SK-N-SH (cell line): ENCODE measurements at regions not wholly inside any gene's neighbourhood (a gene's known extent, or its start where the extent isn't known, plus 50 kb on each side); places are given as distances from the start of the nearest gene placed in this dataset.

Experiments
- CTCF ChIA-PET: fragments of 300-600, 350-600 bp; formaldehyde crosslinking; extraction: SDS; loops from one replicate; lab custom pipeline; 2021; lab: Yijun Ruan, JAX
- POLR2A ChIA-PET: fragments of 350-600 bp; sonication (Branson Sonifier 250); formaldehyde crosslinking; extraction: SDS; loops from one replicate; lab custom pipeline; 2020; ENCODE audit warnings: antibody characterized with exemption, inconsistent platforms; lab: Yijun Ruan, JAX
- DNase-seq: peaks from one replicate; pipeline ENCODE4 v3.0.0; 2012
- H2AFZ ChIP-seq: fragments of 200-600 bp; sonication (generic); 2 replicates; pipeline ENCODE4 v1.8.1; 2016; ENCODE audit warnings: antibody characterized with exemption, mild to moderate bottlenecking, low read depth
- H3F3A ChIP-seq: fragments of 200-600 bp; sonication (generic); replicated peaks from 2 replicates; pipeline ENCODE3; 2016; ENCODE audit warnings: antibody characterized with exemption, mild to moderate bottlenecking; ENCODE audit not compliant: insufficient read depth
- H3K27ac ChIP-seq, 2 experiments: fragments of 200-500 bp in 1 of 2; fragments of 200-600 bp in 1 of 2; sonication (Bioruptor generic) in 1 of 2; sonication (generic), shearing (Covaris generic) in 1 of 2; 2 replicates each; pipeline versions ENCODE4 v1.5.1 to v1.6.1; 2014 to 2016; ENCODE audit warnings: low read depth in 2 of 2, inconsistent platforms in 1 of 2, low read length in 1 of 2, mild to moderate bottlenecking in 1 of 2, mixed read lengths in 1 of 2
- H3K27me3 ChIP-seq: fragments of 200-600 bp; sonication (generic), shearing (Covaris generic); 2 replicates; pipeline ENCODE4 v1.6.1; 2016; ENCODE audit warnings: mixed run types; ENCODE audit not compliant: insufficient read depth
- H3K36me3 ChIP-seq, 2 experiments: fragments of 200-500 bp in 1 of 2; fragments of 200-600 bp in 1 of 2; sonication (Bioruptor generic) in 1 of 2; sonication (generic) in 1 of 2; replicated peaks in 1 of 2; 2 replicates each; pipeline versions ENCODE3 to v1.5.1; 2014 to 2016; ENCODE audit warnings: low read length in 1 of 2, mild to moderate bottlenecking in 1 of 2; ENCODE audit not compliant: insufficient read depth in 2 of 2, control insufficient read depth in 1 of 2
- H3K4me1 ChIP-seq, 2 experiments: fragments of 200-500 bp in 1 of 2; fragments of 200-600 bp in 1 of 2; sonication (Bioruptor generic) in 1 of 2; sonication (generic), shearing (Covaris generic) in 1 of 2; 2 replicates each; pipeline versions ENCODE4 v1.5.1 to v1.6.1; 2014 to 2016; ENCODE audit warnings: low read depth in 1 of 2, low read length in 1 of 2, mixed run types in 1 of 2; ENCODE audit not compliant: insufficient read depth in 2 of 2, control insufficient read depth in 1 of 2
- H3K4me2 ChIP-seq: fragments of 200-600 bp; sonication (generic), shearing (Covaris generic); 2 replicates; pipeline ENCODE4 v1.6.1; 2017; ENCODE audit warnings: mixed run types
- H3K4me3 ChIP-seq, 2 experiments: fragments of 200-500 bp in 1 of 2; fragments of 200-600 bp in 1 of 2; sonication (Bioruptor generic) in 1 of 2; sonication (generic), shearing (Covaris generic) in 1 of 2; 2 replicates each; pipeline versions ENCODE4 v1.5.1 to v1.8.1; 2014 to 2016; ENCODE audit warnings: low read depth in 2 of 2, inconsistent platforms in 1 of 2, low read length in 1 of 2, mild to moderate bottlenecking in 1 of 2, mixed read lengths in 1 of 2, moderate library complexity in 1 of 2
- H3K79me2 ChIP-seq: fragments of 200-600 bp; sonication (generic); 2 replicates; pipeline ENCODE4 v1.8.1; 2017; ENCODE audit warnings: mild to moderate bottlenecking; ENCODE audit not compliant: insufficient read depth
- H3K9ac ChIP-seq: fragments of 200-600 bp; sonication (generic); 2 replicates; pipeline ENCODE4 v1.6.1; 2017; ENCODE audit warnings: mixed run types
- H3K9me2 ChIP-seq: fragments of 200-600 bp; sonication (generic); 2 replicates; pipeline ENCODE4 v1.6.1; 2017; ENCODE audit warnings: mixed run types
- H3K9me3 ChIP-seq: fragments of 200-600 bp; sonication (generic); 2 replicates; pipeline ENCODE4 v1.6.1; 2017; ENCODE audit warnings: mixed run types, mild to moderate bottlenecking, moderate library complexity
- H4K20me1 ChIP-seq: fragments of 200-600 bp; sonication (generic); 2 replicates; pipeline ENCODE4 v1.6.1; 2017; ENCODE audit warnings: mild to moderate bottlenecking, mixed run types; ENCODE audit not compliant: insufficient read depth
- EP300 ChIP-seq, 2 experiments: IDR thresholded peaks; 2 replicates each; pipeline versions ENCODE4 v1.4.0 to v1.6.1; 2012; ENCODE audit warnings: borderline replicate concordance in 1 of 2, low read depth in 1 of 2, low read length in 1 of 2
- EZH2phosphoT487 ChIP-seq: fragments of 200-600 bp; sonication (generic); IDR thresholded peaks from 2 replicates; pipeline ENCODE4 v1.6.1; 2017; ENCODE audit warnings: low read depth, mixed run types, mild to moderate bottlenecking, antibody characterized with exemption, moderate library complexity, borderline replicate concordance
- FOSL2 ChIP-seq: IDR thresholded peaks from 2 replicates; pipeline ENCODE4 v1.4.0; 2012; ENCODE audit warnings: low read depth, mild to moderate bottlenecking, moderate library complexity, borderline replicate concordance
- GABPA ChIP-seq: IDR thresholded peaks from 2 replicates; pipeline ENCODE4 v1.4.0; 2012; ENCODE audit warnings: low read depth, mild to moderate bottlenecking
- IRF3 ChIP-seq: fragments of 150-350 bp; IDR thresholded peaks from 2 replicates; pipeline ENCODE4 v1.6.1; 2016; ENCODE audit warnings: mild to moderate bottlenecking, low read depth, low read length
- JUND ChIP-seq: IDR thresholded peaks from 2 replicates; pipeline ENCODE4 v1.4.0; 2012
- MAX ChIP-seq: IDR thresholded peaks from 2 replicates; pipeline ENCODE4 v1.4.0; 2012; ENCODE audit warnings: low read depth
- MXI1 ChIP-seq: IDR thresholded peaks from 2 replicates; pipeline ENCODE4 v1.6.1; 2012; ENCODE audit warnings: mild to moderate bottlenecking, low read depth, low read length, improper control_type of control experiment
- NFIC ChIP-seq: IDR thresholded peaks from 2 replicates; pipeline ENCODE4 v1.4.0; 2012; ENCODE audit warnings: borderline replicate concordance
- POLR2AphosphoS5 ChIP-seq: IDR thresholded peaks from 2 replicates; pipeline ENCODE4 v1.6.1; 2012; ENCODE audit warnings: low read depth, low read length
- RAD21 ChIP-seq: IDR thresholded peaks from 2 replicates; pipeline ENCODE4 v1.6.1; 2012; ENCODE audit warnings: mild to moderate bottlenecking, low read length
- RFX5 ChIP-seq: IDR thresholded peaks from 2 replicates; pipeline ENCODE4 v1.6.1; 2012; ENCODE audit warnings: mild to moderate bottlenecking, improper control_type of control experiment, low read length
- SMC3 ChIP-seq: IDR thresholded peaks from 2 replicates; pipeline ENCODE4 v1.6.1; 2012; ENCODE audit warnings: low read depth, low read length, improper control_type of control experiment
- TAF1 ChIP-seq: IDR thresholded peaks from 2 replicates; pipeline ENCODE4 v1.6.1; 2012; ENCODE audit warnings: low read depth, mild to moderate bottlenecking, low read length, moderate library complexity, borderline replicate concordance
- USF2 ChIP-seq: fragments of 150-350 bp; IDR thresholded peaks from 2 replicates; pipeline ENCODE4 v1.6.1; 2017; ENCODE audit warnings: antibody characterized with exemption, low read length, low read depth, borderline replicate concordance
- YY1 ChIP-seq: IDR thresholded peaks from 2 replicates; pipeline ENCODE4 v1.4.0; 2012; ENCODE audit warnings: low read depth, mild to moderate bottlenecking
- WGBS: methylation state at CpG from one replicate; pipeline ENCODE4 v1.1.6; 2017; ENCODE audit warnings: low lambda C conversion rate; 5-methylcytosine and 5-hydroxymethylcytosine counted together
- TF ChIP-seq, protein P1 (sequence below): IDR thresholded peaks from 2 replicates; pipeline ENCODE4 v1.4.0; 2012; ENCODE audit warnings: low read depth, borderline replicate concordance
- TF ChIP-seq, protein P2 (sequence below): IDR thresholded peaks from 2 replicates; pipeline ENCODE4; 2012
- TF ChIP-seq, protein P3 (sequence below): IDR thresholded peaks from 2 replicates; pipeline ENCODE4 v1.4.0; 2012; ENCODE audit warnings: low read depth, borderline replicate concordance

DNA sequence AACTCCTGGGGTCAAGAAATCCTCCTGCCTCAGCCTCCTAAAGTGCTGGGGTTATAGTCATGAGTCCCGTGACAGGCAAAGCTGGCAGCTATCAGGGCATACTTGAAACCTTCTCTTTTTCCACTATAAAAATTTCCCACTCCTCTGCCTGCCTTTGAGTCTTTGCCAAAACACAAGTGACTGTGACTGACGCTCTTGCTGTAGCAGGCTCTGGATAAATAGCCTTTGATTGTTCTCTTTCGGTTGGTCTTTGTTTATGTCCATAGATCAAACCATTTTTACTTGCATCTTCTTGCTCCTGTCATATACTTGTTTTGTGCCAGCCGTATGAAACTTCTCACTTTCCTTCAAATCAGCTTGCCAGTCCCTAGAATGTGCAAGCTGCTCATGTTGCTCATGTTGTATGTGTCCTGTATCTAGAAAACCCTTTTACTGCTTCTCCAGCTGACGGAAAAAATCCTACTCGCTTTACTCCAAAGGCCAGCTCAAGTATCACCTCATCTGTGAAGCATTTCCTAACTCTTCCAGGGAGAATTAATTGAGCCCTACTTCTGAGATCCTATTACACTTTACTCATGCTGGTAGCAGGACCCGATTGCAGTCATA, 73.1 kb downstream of the RESF1 start:
- no peaks in the 10 kb centered on the region for H4K20me1 ChIP-seq
- WGBS: 71% methylated on average over 7 of the region's 7 CpGs
- POLR2A ChIA-PET: no interaction called here
- H3K4me2 ChIP-seq: no peak overlapping the region
- H2AFZ ChIP-seq: no peak overlapping the region
- TF ChIP-seq, protein P1, sequence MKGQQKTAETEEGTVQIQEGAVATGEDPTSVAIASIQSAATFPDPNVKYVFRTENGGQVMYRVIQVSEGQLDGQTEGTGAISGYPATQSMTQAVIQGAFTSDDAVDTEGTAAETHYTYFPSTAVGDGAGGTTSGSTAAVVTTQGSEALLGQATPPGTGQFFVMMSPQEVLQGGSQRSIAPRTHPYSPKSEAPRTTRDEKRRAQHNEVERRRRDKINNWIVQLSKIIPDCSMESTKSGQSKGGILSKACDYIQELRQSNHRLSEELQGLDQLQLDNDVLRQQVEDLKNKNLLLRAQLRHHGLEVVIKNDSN: no peak
- TF ChIP-seq EP300 (IDR thresholded peaks at IDR 0.05; ENCODE audit: borderline replicate concordance in 1 of 2, low read depth in 1 of 2, low read length in 1 of 2) (no peak), YY1 (no peak), GABPA (no peak), TAF1 (no peak), IRF3 (no peak), RFX5 (no peak)
- no peak overlapping the region for H3K27ac ChIP-seq
- no peak overlapping the region for H3K4me3 ChIP-seq
- no peaks in the 10 kb centered on the region for H3K79me2 ChIP-seq
- H3K4me1 ChIP-seq: no peaks in the 10 kb centered on the region; a peak in 1 of 4 replicates
- H3K9me3 ChIP-seq: no peaks in the 10 kb centered on the region
- CTCF ChIA-PET: interaction anchor here (1.1 to 1.5 kb wide), 2 partner anchors 29 to 280 kb away, joined by 3 to 4 read pairs; no protein-coding TSS in a partner anchor
- no peak for DNase-seq
- no peaks in the 10 kb centered on the region for H3K9me2 ChIP-seq
- no peaks in the 10 kb centered on the region for H3F3A ChIP-seq
- no peak overlapping the region for H3K9ac ChIP-seq
- H3K27me3 ChIP-seq: no peaks in the 10 kb centered on the region
- H3K36me3 ChIP-seq: no peaks in the 10 kb centered on the region

DNA sequence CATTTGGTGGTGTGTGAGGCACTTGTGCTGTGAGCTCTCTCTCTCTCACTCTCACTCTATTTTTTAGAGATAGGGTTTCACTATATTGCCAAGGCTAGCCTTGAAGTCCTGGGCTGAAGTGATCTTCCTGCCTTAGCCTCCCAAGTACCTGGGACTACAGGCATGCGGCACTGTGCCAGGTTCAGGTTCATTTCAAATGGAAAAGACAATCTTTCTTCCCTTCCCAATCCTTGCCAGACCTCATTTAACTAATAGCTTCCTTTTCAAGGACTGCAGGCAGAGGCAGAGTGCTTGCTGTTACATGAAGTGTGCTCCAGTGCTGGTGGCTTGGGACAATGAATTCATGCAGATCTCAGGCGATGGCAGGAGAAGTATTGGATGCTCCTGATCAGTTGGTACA, 73.2 kb upstream of the BICD1 start:
- no peak for DNase-seq
- H3K9ac ChIP-seq: no peak overlapping the region
- no peaks in the 10 kb centered on the region; a peak in 1 of 4 replicates for H3K4me1 ChIP-seq
- no peak overlapping the region for H3K4me3 ChIP-seq
- ChIA-PET POLR2A (interaction anchor here (0.6 kb wide), 1 partner anchor 47 kb away, joined by 3 read pairs; no protein-coding TSS in a partner anchor), CTCF (no interaction called here)
- no peaks in the 10 kb centered on the region for H3K79me2 ChIP-seq
- TF ChIP-seq FOSL2: no peak
- TF ChIP-seq RAD21: no peak
- TF ChIP-seq, protein P2, sequence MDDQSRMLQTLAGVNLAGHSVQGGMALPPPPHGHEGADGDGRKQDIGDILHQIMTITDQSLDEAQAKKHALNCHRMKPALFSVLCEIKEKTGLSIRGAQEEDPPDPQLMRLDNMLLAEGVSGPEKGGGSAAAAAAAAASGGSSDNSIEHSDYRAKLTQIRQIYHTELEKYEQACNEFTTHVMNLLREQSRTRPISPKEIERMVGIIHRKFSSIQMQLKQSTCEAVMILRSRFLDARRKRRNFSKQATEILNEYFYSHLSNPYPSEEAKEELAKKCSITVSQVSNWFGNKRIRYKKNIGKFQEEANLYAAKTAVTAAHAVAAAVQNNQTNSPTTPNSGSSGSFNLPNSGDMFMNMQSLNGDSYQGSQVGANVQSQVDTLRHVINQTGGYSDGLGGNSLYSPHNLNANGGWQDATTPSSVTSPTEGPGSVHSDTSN: no peak
- no peak for TF ChIP-seq YY1
- TF ChIP-seq, protein P3, sequence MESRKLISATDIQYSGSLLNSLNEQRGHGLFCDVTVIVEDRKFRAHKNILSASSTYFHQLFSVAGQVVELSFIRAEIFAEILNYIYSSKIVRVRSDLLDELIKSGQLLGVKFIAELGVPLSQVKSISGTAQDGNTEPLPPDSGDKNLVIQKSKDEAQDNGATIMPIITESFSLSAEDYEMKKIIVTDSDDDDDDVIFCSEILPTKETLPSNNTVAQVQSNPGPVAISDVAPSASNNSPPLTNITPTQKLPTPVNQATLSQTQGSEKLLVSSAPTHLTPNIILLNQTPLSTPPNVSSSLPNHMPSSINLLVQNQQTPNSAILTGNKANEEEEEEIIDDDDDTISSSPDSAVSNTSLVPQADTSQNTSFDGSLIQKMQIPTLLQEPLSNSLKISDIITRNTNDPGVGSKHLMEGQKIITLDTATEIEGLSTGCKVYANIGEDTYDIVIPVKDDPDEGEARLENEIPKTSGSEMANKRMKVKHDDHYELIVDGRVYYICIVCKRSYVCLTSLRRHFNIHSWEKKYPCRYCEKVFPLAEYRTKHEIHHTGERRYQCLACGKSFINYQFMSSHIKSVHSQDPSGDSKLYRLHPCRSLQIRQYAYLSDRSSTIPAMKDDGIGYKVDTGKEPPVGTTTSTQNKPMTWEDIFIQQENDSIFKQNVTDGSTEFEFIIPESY: no peak
- no peak for TF ChIP-seq NFIC
- TF ChIP-seq JUND: no peak
- no peak for TF ChIP-seq SMC3
- TF ChIP-seq MXI1: no peak
- no peak for TF ChIP-seq EZH2phosphoT487
- no peak for TF ChIP-seq USF2
- no peak for TF ChIP-seq POLR2AphosphoS5
- TF ChIP-seq MAX: no peak
- H3K27me3 ChIP-seq: no peaks in the 10 kb centered on the region
- whole genome bisulfite sequencing: 66% methylated on average over 2 of the region's 2 CpGs
- H3K36me3 ChIP-seq: no peaks in the 10 kb centered on the region
- no peak overlapping the region for H3K4me2 ChIP-seq
- no peaks in the 10 kb centered on the region for H4K20me1 ChIP-seq
- H3K9me2 ChIP-seq: no peaks in the 10 kb centered on the region
- H3K27ac ChIP-seq: no peak overlapping the region
- H3F3A ChIP-seq: no peaks in the 10 kb centered on the region
- H2AFZ ChIP-seq: no peak overlapping the region
- no peaks in the 10 kb centered on the region for H3K9me3 ChIP-seq
